RKO (cell line): ENCODE measurements at regions not wholly inside any gene's neighbourhood (a gene's known extent, or its start where the extent isn't known, plus 50 kb on each side); places are given as distances from the start of the nearest gene placed in this dataset.
"Not testable (repeated sequence)": the region's sequence is repeated elsewhere in the genome, so short reads cannot be mapped to it uniquely, and the experiment has no call there.

Experiments used
- DNase-seq: peaks from one replicate; pipeline ENCODE4 v3.0.0-alpha.2; 2016; ENCODE audit warnings: low spot score

- DNase-seq: no peak
Observed at GRCh38 chr1:102174259-102174863, 177.6 kb upstream of the OLFM3 start.

DNA sequence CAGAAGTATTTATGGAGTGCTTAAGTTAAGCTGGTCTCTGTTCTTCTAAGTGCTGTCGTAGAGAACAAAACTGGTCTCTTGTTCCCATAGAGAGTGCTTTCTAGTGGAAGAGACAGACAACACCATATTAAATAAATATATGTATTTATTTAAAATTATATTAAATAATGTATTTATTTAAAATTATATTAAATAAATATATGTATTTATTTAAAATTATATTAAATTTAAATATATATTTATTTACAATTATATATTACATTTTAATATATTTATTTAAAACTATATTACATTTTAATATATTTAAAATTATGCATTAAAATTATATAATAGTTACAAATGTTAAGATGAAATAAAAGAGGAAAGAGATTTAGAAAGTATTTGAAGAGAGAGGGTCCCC is 175.5 kb upstream of the OLFM3 start:
- no peak for DNase-seq

DNA sequence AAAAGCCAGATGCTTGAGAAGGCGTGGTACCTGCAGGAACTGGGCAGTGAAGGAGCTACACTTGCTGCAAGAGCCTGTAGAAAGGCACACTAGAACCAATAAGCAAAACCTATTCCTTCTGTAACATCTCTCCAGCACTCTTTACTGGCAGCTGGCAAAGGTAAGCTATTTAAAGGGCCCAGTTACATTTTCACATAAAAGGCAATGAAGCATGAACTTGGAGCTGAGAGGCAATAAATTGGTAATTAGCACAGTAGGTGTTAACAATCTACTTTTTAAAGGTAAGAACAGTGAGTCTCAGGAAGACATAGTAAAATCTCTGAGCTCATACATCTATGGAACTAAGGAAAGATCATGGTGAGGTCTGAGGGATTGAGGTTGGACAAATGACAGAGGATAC is 167.1 kb upstream of the OLFM3 start:
- no peak for DNase-seq

GRCh38 chr1:102151242-102151641 is 154.5 kb upstream of the OLFM3 start:
- DNase-seq: no peak

DNA sequence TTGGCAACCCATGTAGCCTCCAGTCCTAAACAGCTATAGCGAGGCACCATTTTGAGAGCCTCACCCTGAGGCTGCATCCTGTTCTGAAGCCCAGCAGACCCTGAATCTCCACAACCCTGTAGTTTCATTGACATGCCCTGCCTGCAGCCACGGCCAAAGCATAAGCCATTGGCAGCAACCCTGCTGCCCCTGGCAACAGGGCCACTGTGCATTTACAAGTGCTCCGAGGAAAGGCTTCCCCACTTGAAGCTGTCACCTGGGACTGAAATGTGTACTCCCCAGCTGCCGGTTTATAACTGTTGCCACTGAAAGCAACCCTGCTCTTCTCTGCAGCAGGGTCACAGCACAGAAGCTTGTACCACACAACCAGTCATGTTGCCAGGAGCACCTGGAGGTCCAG is 124.2 kb upstream of the OLFM3 start:
- no peak for DNase-seq

GRCh38 chr1:102118150-102118549 is 121.4 kb upstream of the OLFM3 start:
- no peak for DNase-seq

DNA sequence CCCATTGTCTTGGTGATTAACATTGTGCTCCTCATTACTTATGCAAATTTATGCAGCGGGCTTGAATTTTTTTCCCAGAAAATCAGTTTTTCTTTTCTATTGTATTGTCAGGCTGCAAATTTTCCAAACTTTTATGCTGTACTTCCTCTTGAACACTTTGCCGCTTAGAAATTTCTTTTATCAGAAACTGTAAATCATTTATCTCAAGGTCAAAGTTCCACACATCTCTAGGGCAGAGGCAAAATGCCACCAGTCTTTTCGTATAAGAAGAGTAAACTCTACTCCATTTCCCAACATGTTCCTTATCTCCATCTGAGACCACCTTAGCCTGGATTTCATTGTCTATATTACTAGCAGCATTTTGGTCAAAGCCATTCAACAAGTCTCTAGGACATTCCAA is 113.9 kb upstream of the OLFM3 start:
- no peak for DNase-seq

- DNase-seq: not testable (repeated sequence)
Observed at GRCh38 chr1:102109493-102109892, 112.8 kb upstream of the OLFM3 start.

DNA sequence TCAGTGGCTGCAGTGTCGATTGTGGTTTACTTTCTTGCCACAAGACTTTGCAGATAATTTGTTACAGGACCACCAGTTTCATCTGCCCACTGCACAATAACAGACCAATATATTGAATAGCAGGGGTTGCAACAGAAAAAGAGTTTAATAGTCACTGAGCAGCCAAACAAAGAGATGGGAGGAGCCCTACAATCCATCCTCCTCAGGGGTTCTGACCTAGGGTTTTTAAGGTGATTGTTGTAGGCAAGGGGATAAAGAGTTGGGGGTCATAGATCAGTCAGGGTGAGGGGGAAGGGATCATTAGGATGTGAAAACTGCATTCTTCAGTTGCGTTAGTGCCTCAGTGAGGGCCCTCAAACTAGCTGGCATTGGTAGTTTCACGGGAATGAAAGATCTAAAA is 110.7 kb upstream of the OLFM3 start:
- DNase-seq: no peak

DNA sequence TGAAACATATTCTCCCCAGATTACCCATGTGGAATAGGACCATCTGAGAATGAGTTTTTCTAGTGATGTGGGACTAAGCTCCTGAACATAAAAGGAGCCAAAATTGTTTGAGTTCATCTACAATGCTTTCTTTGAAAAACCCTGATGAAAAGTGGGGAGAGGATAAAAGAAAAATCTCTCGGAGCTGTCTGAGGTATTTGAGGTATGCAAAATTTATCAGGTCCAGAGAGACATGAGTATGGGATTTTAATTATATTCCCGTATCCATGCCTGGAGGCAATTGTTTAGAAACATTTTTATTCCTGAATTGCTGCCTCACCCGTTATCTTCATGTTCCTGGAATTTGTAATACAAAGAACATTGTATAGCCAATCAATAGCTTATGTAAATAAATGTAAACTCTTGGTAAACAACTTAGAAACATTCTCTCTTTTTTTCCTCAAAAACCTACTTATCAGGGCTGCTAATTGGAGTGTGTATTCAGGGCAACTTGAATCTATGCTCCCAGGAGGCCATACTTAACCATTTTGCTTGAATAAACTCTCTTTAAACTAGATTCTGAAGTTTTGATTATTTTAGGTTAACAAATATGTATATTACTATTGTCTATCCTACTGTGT is 109.3 kb upstream of the OLFM3 start:
- DNase-seq: no peak

DNA sequence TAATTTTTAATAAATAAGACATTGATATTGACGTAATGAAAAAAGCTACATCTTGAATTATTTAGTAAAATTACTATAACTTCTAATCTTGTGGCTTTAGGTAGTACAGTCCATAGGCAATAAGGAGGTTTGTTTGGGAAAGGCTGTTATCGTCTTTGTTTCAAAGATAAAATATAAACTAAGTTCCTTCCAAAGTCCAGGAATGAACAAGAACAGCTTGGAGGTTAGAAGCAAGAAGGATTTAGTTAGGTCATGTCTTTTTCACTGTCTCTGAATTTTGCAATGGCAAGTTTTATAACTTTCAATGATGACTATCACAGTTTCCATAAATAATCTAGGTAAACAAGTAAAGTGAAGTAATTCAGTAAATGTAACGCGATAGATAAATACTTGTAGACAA is 106.9 kb upstream of the OLFM3 start:
- DNase-seq: no peak

GRCh38 chr1:102102276-102102780 is 105.6 kb upstream of the OLFM3 start:
- DNase-seq: no peak

- DNase-seq: no peak
Observed at GRCh38 chr1:102100666-102101065, 103.9 kb upstream of the OLFM3 start.

DNA sequence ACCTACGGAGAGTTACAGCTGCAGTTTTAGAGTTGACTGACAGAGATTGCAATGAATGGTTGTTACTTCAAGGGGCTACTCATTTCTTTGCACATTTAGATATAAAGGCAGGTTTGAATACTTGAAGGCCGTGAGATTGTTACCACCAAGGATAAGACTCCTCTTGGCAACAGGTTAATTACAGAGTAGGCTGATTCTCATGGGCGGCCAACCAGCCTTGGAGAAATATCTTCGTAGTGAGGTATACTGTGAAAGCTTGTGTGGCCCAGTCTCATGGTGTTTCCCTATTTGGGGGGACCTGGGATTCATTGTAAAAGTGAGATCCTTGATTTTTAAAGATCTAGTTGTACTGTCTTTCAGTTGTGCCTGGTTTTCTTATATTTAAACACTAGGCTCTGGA is 103.2 kb upstream of the OLFM3 start:
- DNase-seq: no peak

GRCh38 chr1:102098536-102098935 is 101.8 kb upstream of the OLFM3 start:
- DNase-seq: no peak

DNA sequence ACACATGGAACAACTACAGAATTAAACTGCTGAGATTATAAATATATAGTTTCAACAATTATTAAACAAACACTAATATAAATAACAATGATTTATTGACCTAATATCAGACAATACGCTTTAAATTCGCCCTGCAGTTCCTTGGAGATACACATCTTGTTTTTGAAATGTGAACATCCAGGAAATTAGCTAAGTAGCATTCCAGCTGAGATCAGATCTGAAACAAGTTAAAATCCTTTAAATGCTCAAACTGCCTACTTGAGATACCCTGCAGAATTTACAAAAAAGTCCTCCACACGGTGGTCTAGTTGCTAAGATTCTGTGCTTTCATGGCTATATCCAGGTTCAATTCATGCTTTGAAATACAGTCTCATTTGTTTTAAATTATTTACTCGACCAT is 101.4 kb upstream of the OLFM3 start:
- no peak for DNase-seq

DNA sequence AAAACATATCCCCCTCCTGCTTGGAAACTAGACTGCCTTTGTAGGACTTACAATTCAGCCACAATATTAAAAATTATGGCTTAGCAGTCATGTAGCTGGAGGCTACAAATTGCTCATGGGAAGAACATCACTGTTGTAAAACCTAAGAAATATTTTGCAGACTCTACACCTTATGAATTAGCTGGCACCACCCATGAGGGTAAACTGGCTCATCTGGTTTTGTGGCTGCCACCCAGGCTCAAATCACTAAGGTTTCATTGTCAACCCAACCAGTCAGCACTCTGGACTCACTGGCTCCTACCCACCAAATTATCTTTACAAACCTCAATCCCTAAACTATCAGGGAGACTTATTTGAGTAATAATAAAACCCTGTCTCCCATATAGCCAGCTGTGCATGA is 100.7 kb upstream of the OLFM3 start:
- DNase-seq: no peak

GRCh38 chr1:102096162-102096561 is 99.4 kb upstream of the OLFM3 start:
- no peak for DNase-seq

DNA sequence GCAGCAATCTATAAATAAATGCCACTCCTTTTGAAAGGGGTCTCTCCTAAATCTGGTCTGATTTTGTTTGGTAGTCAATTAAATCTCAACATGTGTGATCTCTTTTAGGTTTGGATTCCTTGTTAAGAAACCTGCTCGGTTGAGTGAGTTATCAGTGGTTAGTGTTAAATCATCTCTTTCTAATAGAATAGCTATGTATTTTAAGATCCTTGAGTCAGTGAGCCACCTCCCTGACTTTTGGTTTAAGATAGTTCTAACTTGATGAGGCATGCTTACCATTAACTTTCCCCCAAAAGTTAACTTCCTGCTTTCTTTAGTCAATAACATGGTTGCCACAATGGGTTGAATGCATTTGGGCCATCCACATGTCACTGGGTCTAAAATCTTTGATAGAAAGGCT is 93.1 kb upstream of the OLFM3 start:
- no peak for DNase-seq

DNA sequence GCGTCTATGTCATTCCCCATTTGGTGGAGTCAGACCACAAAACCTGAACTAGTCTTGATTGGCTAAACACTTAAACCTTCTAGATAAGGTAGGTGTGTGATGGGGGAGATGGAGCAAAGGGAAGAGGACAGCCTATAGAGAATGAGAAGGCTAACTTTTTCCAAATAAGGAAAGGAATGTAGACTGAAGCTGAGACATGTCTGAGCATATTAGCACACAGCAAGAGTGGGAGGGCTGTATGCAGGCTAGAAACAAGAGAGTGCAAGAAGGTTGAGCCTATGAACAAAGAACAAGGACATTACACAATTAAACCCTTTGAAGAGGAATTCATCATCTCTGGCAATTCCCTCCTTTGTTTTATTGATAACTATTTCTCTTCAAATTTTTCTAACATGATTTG is 89.2 kb upstream of the OLFM3 start:
- no peak for DNase-seq

- no peak for DNase-seq
Observed at GRCh38 chr1:102084771-102085535, 88.2 kb upstream of the OLFM3 start.

DNA sequence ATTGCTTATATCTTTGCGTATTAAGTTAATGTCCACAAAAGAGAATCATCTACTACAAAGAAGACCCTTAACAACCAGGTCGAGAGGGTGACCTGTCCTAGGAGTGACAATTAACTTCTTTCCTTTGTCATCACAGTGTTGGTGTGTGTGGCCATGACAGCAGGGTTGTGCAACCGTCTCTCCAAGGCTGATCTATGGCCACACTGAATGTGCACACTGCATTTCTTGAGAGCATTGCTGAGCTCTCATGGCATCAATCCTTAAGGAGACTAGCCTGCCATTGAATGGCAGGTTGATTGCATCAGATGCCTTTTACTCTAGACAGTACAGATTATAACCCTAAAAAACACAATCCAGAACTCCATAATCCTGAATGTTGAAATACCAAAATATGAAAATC is 86.5 kb upstream of the OLFM3 start:
- no peak for DNase-seq

GRCh38 chr1:102074874-102075273 is 78.1 kb upstream of the OLFM3 start:
- no peak for DNase-seq
